ENCODE measurements at regions not wholly inside any gene's neighbourhood (a gene's known extent, or its start where the extent isn't known, plus 50 kb on each side); places are given as distances from the start of the nearest gene placed in this dataset.

GRCh38 chr5:143551820-143552251, 148.3 kb upstream of the NR3C1 start:
- 0 out of 2 replicates have a peak, but pooled peaks cover 4% of the 10 kb centered on the region for H3K4me1 ChIP-seq (replicated peaks; ENCODE audit: insufficient read depth)
- H3K4me2 ChIP-seq: no peak overlapping the region
- no peak overlapping the region for H3K27ac ChIP-seq
- H2AFZ ChIP-seq: no peak overlapping the region
- H3K9me3 ChIP-seq (ENCODE audit: insufficient read depth, low read depth): no peaks in the 10 kb centered on the region
- no TSS peak for BruUV-seq (replicated peaks)
- intact Hi-C loops (cut with micrococcal nuclease; ENCODE audit: unreplicated experiment): no loop called here
- peaks cover 2% of the 10 kb centered on the region; the same call in 1 of the 2 replicates for H3F3A ChIP-seq (ENCODE audit: insufficient read depth, low read depth)
- no peaks in the 10 kb centered on the region for H3K79me2 ChIP-seq (ENCODE audit: low read depth)
- no peaks in the 10 kb centered on the region for H3K36me3 ChIP-seq (ENCODE audit: low read depth)
- H3K4me3 ChIP-seq: no peak overlapping the region
- no peaks in the 10 kb centered on the region for H3K9me2 ChIP-seq (ENCODE audit: insufficient read depth)
- POLR2A ChIA-PET (ENCODE audit: unreplicated experiment): no interaction called here
- no peak for TF ChIP-seq CTCF (conservative IDR thresholded peaks at IDR 0.05)
- TF ChIP-seq EZH2 (IDR thresholded peaks at IDR 0.05; ENCODE audit: low read depth): no peak
- no peaks in the 10 kb centered on the region for H4K20me1 ChIP-seq (ENCODE audit: insufficient read depth)
- no peak for DNase-seq
- no peaks in the 10 kb centered on the region for H3K27me3 ChIP-seq (ENCODE audit: insufficient read depth, low read depth)
- CTCF ChIA-PET: interaction anchor here (0.6 kb wide), 1 partner anchor 838 kb away, joined by 3 read pairs; no protein-coding TSS in a partner anchor

- ChIA-PET CTCF (interaction anchor here (0.6 kb wide), 1 partner anchor 837 kb away, joined by 3 read pairs; no protein-coding TSS in a partner anchor), POLR2A (ENCODE audit: unreplicated experiment) (no interaction called here)
- no peaks in the 10 kb centered on the region for H3K79me2 ChIP-seq (ENCODE audit: low read depth)
- H3K27me3 ChIP-seq (ENCODE audit: insufficient read depth, low read depth): no peaks in the 10 kb centered on the region
- H3K9me3 ChIP-seq (ENCODE audit: insufficient read depth, low read depth): no peaks in the 10 kb centered on the region
- no TSS peak for BruUV-seq (replicated peaks)
- no peaks in the 10 kb centered on the region for H3K9me2 ChIP-seq (ENCODE audit: insufficient read depth)
- no peaks in the 10 kb centered on the region for H3F3A ChIP-seq (ENCODE audit: insufficient read depth, low read depth)
- no peak overlapping the region for H3K4me2 ChIP-seq
- H3K4me1 ChIP-seq (replicated peaks; ENCODE audit: insufficient read depth): 0 out of 2 replicates have a peak, but pooled peaks cover 4% of the 10 kb centered on the region
- no peak overlapping the region for H3K27ac ChIP-seq
- DNase-seq: no peak
- H2AFZ ChIP-seq: no peak overlapping the region
- H4K20me1 ChIP-seq (ENCODE audit: insufficient read depth): no peaks in the 10 kb centered on the region
- intact Hi-C loops (cut with micrococcal nuclease; ENCODE audit: unreplicated experiment): no loop called here
- no peak overlapping the region for H3K4me3 ChIP-seq
- TF ChIP-seq CTCF (conservative IDR thresholded peaks at IDR 0.05) (no peak), EZH2 (IDR thresholded peaks at IDR 0.05; ENCODE audit: low read depth) (no peak)
- no peaks in the 10 kb centered on the region for H3K36me3 ChIP-seq (ENCODE audit: low read depth)
These were observed 147.6 kb upstream of the NR3C1 start for GRCh38 chr5:143550986-143551630.

GRCh38 chr5:143547342-143547741, 143.9 kb upstream of the NR3C1 start:
- Histone ChIP-seq H3K27ac (no peak overlapping the region), H3K4me2 (no peak overlapping the region), H3K9me2 (ENCODE audit: insufficient read depth) (no peaks in the 10 kb centered on the region), H2AFZ (no peak overlapping the region), H3K4me3 (no peak overlapping the region), H3K36me3 (ENCODE audit: low read depth) (no peaks in the 10 kb centered on the region), H3K27me3 (ENCODE audit: insufficient read depth, low read depth) (no peaks in the 10 kb centered on the region), H3F3A (ENCODE audit: insufficient read depth, low read depth) (no peaks in the 10 kb centered on the region), H3K9me3 (ENCODE audit: insufficient read depth, low read depth) (no peaks in the 10 kb centered on the region), H3K79me2 (ENCODE audit: low read depth) (no peaks in the 10 kb centered on the region), H3K4me1 (replicated peaks; ENCODE audit: insufficient read depth) (peaks cover 20% of the 10 kb centered on the region), H4K20me1 (ENCODE audit: insufficient read depth) (no peaks in the 10 kb centered on the region)
- TF ChIP-seq CTCF (conservative IDR thresholded peaks at IDR 0.05): no peak
- TF ChIP-seq EZH2 (IDR thresholded peaks at IDR 0.05; ENCODE audit: low read depth): no peak
- ChIA-PET CTCF (no interaction called here), POLR2A (ENCODE audit: unreplicated experiment) (no interaction called here)
- BruUV-seq (replicated peaks): no TSS peak
- intact Hi-C loops (cut with micrococcal nuclease; ENCODE audit: unreplicated experiment): no loop called here
- DNase-seq: no peak

Measured in PC-9 (cell line).